GM21447 (cell line): ENCODE measurements at regions not wholly inside any gene's neighbourhood (a gene's known extent, or its start where the extent isn't known, plus 50 kb on each side); places are given as distances from the start of the nearest gene placed in this dataset.

Source experiments
- ATAC-seq: cut with Tn5 transposase; IDR thresholded peaks from one replicate; pipeline ENCODE4 v1.9.1; 2021; ENCODE audit not compliant: unreplicated experiment

- no peak for ATAC-seq
Observed at GRCh38 chr11:13062115-13062514, 53.0 kb downstream of the RASSF10 start.

- no peak for ATAC-seq
Observed at GRCh38 chr11:13064593-13064992, 55.5 kb downstream of the RASSF10 start.

GRCh38 chr11:13065200-13065787 lies 56.2 kb downstream of the RASSF10 start:
- no peak for ATAC-seq

DNA sequence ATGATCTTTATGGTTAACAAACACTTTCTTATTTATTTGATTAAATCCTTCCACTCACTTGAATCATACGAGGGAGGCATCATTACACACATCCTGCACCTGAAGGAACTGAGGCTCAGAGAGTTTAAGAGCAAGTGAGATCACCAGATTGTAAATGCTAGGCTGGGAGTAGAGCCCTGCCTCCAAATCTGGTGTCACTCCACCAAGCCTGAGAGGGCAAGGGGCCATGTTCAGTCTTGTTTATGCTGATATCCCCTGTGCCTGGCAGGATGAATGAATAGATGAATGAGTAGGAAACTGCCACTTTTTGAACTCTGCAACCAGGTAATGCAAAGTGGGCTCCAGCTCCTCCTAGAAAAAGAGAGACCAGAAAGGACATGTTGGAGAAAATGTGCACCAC lies 59.1 kb downstream of the RASSF10 start:
- ATAC-seq, result no peak

DNA sequence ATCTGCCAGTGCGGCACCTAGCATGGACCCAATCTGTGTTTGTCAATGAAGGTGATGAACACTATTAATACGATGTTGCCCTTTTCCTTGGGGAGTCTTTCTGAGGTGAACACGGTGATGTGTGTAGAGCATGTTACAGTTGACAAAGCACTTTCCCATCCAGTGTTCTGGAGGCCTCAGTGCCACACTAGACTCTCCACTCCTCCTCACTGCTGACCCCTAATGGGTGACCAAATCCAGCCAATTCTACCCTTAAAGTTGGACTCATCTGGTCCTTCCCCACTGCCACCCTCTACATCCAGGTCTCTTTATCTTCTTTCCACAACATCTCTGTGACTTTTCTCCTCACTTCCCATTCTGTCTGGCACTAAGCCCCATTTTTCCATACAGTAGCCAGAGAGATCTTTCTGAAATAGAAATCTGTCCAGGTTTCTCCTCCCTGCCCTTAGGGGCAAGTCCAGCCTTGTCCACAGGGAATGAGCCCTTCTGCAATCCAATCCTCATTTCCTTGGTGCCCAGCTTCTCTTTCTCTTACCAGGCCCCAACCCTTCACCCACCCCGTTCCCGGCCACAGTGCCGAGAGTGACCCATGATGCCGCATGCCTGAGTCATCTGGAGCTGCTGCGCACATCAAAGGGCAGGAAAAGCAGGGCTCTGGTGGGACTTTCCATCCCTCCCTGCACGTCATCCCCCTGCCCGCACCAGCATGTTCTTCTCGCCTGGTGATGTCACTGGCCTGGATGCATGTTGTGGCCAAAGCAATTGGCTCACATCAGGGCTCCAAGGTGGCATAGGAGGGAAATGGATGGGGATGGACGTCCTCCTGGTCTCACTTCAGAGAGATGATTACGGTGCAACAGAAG lies 64.2 kb downstream of the RASSF10 start:
- no peak for ATAC-seq

- no peak for ATAC-seq
Observed at GRCh38 chr11:13074714-13075464, 65.8 kb downstream of the RASSF10 start.

DNA sequence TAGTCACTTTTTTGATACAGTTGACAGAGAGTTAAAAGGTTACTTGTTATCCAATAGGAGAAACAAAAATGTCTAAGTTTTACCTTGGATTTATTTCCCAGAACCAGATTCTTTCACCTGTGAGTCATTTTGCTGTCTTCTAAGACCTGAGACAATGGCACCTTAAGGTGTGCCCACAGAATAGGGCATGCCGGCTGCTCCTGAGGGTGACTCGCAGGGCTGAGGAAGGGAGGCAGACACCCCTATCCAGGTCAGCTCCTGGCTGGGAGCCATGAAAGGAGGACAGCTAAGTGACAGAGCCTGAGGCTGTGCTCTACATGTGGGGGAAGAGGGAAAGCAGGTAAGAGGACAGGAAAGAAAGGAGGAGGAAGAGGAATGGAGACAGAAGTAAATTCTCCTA lies 67.8 kb downstream of the RASSF10 start:
- no peak for ATAC-seq

GRCh38 chr11:13080861-13081260 lies 71.7 kb downstream of the RASSF10 start:
- ATAC-seq, result no peak

DNA sequence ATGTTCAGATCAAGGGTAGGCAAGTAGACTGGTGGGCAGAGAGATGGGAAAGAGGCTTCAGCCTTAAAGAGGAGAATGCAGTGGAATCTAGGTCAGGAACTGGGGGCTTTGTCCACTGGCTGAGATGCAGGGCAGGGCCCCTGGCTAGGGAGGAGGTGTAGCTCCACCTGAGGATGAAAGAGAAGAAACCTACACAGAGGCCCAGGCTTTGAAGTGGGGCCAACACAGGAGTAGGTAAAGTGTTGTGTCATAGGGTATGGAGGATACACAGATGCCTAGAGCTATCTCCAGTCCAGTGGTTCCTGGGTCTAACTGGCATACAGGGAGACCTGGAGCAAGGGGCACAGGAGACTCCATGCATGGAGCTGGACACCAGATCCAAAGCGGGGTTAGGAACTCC lies 73.5 kb downstream of the RASSF10 start:
- no peak for ATAC-seq

GRCh38 chr11:13090228-13090708 lies 81.2 kb downstream of the RASSF10 start:
- no peak for ATAC-seq

DNA sequence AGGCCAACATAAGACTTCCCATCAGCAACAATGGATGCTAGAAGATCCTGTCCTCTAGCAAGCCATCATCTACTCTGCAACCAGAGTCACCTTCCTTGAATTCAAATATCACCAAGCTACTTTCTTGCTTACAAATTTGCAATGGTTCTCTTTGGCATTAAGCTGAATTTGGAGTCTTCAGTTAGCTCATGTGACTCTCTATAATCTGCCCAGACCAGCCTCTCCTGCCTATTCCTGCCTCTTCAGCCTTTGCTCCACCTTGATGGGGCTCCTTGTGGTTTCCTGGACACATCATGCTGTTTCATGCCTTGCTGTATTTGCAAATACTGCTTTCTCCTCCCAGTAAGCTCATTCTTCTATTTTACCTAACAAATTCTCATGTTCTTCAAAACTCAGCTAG lies 82.3 kb downstream of the RASSF10 start:
- no peak for ATAC-seq

- no peak for ATAC-seq
Observed at GRCh38 chr11:13091804-13092203, 82.7 kb downstream of the RASSF10 start.

DNA sequence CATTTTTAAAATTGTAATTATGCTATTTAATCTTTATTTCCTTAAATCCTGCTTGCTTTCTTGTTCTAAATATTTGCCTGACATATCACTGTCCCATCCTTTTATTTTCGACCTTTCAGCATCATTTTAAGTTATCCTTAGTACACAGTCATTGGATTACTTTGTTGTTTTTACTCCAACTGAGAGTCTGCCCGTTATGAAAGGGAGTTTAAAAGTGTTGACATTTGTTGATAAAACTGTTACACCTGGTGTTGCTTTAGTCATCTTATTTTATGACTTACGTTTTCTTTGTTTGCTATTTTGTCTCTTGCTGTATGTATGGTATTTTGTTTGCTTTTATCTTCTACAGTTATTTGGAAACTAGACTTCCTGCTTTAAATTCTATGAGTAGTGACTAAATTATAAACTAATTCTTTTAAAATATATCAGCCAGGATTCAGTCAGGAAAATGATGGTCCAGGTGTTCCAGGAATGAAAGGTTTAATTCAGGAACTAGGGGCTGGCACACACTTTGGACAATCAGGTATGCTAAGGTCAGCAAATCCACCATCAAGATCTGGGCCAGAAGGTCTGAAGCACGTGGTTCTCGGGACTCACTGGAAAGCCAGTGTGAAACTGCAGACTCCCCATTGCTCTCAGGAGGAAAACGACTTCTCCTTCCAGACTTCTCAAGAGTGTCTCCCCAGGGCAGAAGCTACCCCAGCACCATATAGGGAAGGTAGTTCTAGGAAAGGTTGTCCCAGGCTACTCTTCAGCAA lies 86.0 kb downstream of the RASSF10 start:
- ATAC-seq, result no peak

DNA sequence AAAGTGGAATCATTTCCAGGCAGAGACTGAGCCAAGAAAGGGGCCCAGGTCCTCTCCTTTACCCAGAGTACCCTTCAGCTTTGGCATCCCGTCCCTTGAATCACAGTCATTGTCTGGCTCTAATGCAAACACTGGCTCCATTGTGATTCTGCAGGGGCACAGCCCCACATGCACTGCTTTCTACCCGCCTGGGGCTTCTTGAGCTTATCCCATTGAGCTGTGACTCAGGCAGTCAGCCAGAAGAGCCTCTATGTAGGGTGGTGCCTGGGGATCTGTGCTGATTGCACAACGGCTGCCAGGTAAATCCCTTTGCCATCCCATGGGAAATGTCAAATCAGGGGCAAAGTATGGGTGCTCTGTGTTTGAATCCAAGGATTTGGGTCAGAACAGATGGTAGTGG lies 88.9 kb downstream of the RASSF10 start:
- ATAC-seq, result no peak

- ATAC-seq, result no peak
Observed at GRCh38 chr11:13098616-13099289, 89.6 kb downstream of the RASSF10 start.

GRCh38 chr11:13101644-13102512 lies 92.8 kb downstream of the RASSF10 start:
- ATAC-seq, result peak; percentile 35

GRCh38 chr11:13102513-13102840 lies 93.4 kb downstream of the RASSF10 start:
- ATAC-seq, result peak; percentile 28

GRCh38 chr11:13102865-13103539 lies 93.9 kb downstream of the RASSF10 start:
- no peak for ATAC-seq

- no peak for ATAC-seq
Observed at GRCh38 chr11:13103962-13104554, 94.9 kb downstream of the RASSF10 start.
